ENCODE measurements at regions not wholly inside any gene's neighbourhood (a gene's known extent, or its start where the extent isn't known, plus 50 kb on each side); places are given as distances from the start of the nearest gene placed in this dataset.

- DNase-seq: no peak
These were observed 192.3 kb upstream of the PITRM1 start for GRCh38 chr10:3364768-3365480.

- no peak for DNase-seq
These were observed 190.9 kb upstream of the PITRM1 start for GRCh38 chr10:3363311-3364045.

- DNase-seq: no peak
These were observed 189.8 kb upstream of the PITRM1 start for GRCh38 chr10:3362394-3362793.

GRCh38 chr10:3361640-3362039 is 189.1 kb upstream of the PITRM1 start:
- DNase-seq: no peak

GRCh38 chr10:3357737-3358136 is 185.2 kb upstream of the PITRM1 start:
- no peak for DNase-seq

GRCh38 chr10:3355536-3355935 is 183.0 kb upstream of the PITRM1 start:
- no peak for DNase-seq

- DNase-seq: no peak
These were observed 181.8 kb upstream of the PITRM1 start for GRCh38 chr10:3354174-3354900.

GRCh38 chr10:3353235-3353634 is 180.7 kb upstream of the PITRM1 start:
- no peak for DNase-seq

- no peak for DNase-seq
These were observed 178.2 kb upstream of the PITRM1 start for GRCh38 chr10:3350617-3351258.

- DNase-seq: no peak
These were observed 177.6 kb upstream of the PITRM1 start for GRCh38 chr10:3350205-3350604.

GRCh38 chr10:3348564-3348963 is 176.0 kb upstream of the PITRM1 start:
- no peak for DNase-seq

- DNase-seq: no peak
These were observed 175.0 kb upstream of the PITRM1 start for GRCh38 chr10:3347413-3348182.

- no peak for DNase-seq
These were observed 174.3 kb upstream of the PITRM1 start for GRCh38 chr10:3346851-3347250.

- DNase-seq: no peak
These were observed 170.2 kb upstream of the PITRM1 start for GRCh38 chr10:3342771-3343170.

- no peak for DNase-seq
These were observed 167.6 kb upstream of the PITRM1 start for GRCh38 chr10:3340127-3340730.

GRCh38 chr10:3339531-3339950 is 167.0 kb upstream of the PITRM1 start:
- no peak for DNase-seq

- no peak for DNase-seq
These were observed 166.5 kb upstream of the PITRM1 start for GRCh38 chr10:3339121-3339520.

GRCh38 chr10:3337741-3338140 is 165.2 kb upstream of the PITRM1 start:
- DNase-seq: no peak

GRCh38 chr10:3336673-3337293 is 164.2 kb upstream of the PITRM1 start:
- no peak for DNase-seq

GRCh38 chr10:3333426-3333825 is 160.8 kb upstream of the PITRM1 start:
- DNase-seq: no peak

GRCh38 chr10:3331690-3332230 is 159.2 kb upstream of the PITRM1 start:
- DNase-seq: no peak

Data from RPMI8226 (cell line).